IMR-90 (cell line): ENCODE measurements at regions not wholly inside any gene's neighbourhood (a gene's known extent, or its start where the extent isn't known, plus 50 kb on each side); places are given as distances from the start of the nearest gene placed in this dataset.

Source experiments
- ATAC-seq: fragments of 200-7000 bp; cut with Tn5 transposase; 2 replicates; pipeline ENCODE4 v1.9.1; 2020; ENCODE audit warnings: low read depth, mild to moderate bottlenecking, moderate library complexity
- BruUV-seq: library from RNA; stranded (reverse); fragments of 400-500 nt; replicated peaks from 2 replicates; lab custom pipeline; 2021; lab: Mats Ljungman, UMichigan
- CTCF ChIA-PET: fragments of 300-600 bp; formaldehyde crosslinking; extraction: SDS; loops from one replicate; lab custom pipeline; 2021; ENCODE audit warnings: antibody characterized with exemption; lab: Yijun Ruan, JAX
- POLR2A ChIA-PET: fragments of 300-600 bp; sonication (Branson Sonifier 250); formaldehyde crosslinking; loops from one replicate; lab custom pipeline; 2022; ENCODE audit warnings: antibody characterized with exemption; ENCODE audit not compliant: unreplicated experiment; lab: Charles Lee
- DNase-seq: peaks from one replicate; pipeline ENCODE4 v3.0.0; 2013
- H2AFZ ChIP-seq: replicated peaks from 2 replicates; pipeline ENCODE3; 2013; ENCODE audit warnings: low read length, mild to moderate bottlenecking; ENCODE audit not compliant: poor library complexity
- H2AK5ac ChIP-seq: 2 replicates; pipeline ENCODE4 v1.6.1; 2013; ENCODE audit warnings: low read depth, low read length, inconsistent platforms
- H2AK9ac ChIP-seq: replicated peaks from 2 replicates; pipeline ENCODE3; 2013; ENCODE audit warnings: mild to moderate bottlenecking, low read depth, low read length, moderate library complexity; ENCODE audit not compliant: poor library complexity
- H2BK120ac ChIP-seq: 2 replicates; pipeline ENCODE4 v1.6.1; 2013; ENCODE audit warnings: low read depth, low read length, inconsistent platforms
- H2BK15ac ChIP-seq: 3 replicates; pipeline ENCODE4 v1.6.1; 2013; ENCODE audit warnings: low read depth, low read length, inconsistent platforms
- H2BK20ac ChIP-seq: 2 replicates; pipeline ENCODE4 v1.6.1; 2013; ENCODE audit warnings: low read depth, mild to moderate bottlenecking, inconsistent platforms, low read length, moderate library complexity
- H2BK5ac ChIP-seq: 2 replicates; pipeline ENCODE4 v1.6.1; 2013; ENCODE audit warnings: mild to moderate bottlenecking, low read depth, low read length, inconsistent platforms; ENCODE audit not compliant: poor library complexity, severe bottlenecking
- H3K14ac ChIP-seq: replicated peaks from 2 replicates; pipeline ENCODE4 v1.6.1; 2013; ENCODE audit warnings: low read depth, low read length, inconsistent platforms
- H3K18ac ChIP-seq: 2 replicates; pipeline ENCODE4 v1.6.1; 2013; ENCODE audit warnings: low read depth, low read length, control low read depth
- H3K23ac ChIP-seq: 2 replicates; pipeline ENCODE4 v1.6.1; 2013; ENCODE audit warnings: low read depth, low read length, inconsistent platforms
- H3K27ac ChIP-seq: 2 replicates; pipeline ENCODE4 v1.5.1; 2013; ENCODE audit warnings: mild to moderate bottlenecking, control low read depth, low read length; ENCODE audit not compliant: insufficient read depth
- H3K27me3 ChIP-seq: 2 replicates; pipeline ENCODE4 v1.6.1; 2013; ENCODE audit warnings: low read length; ENCODE audit not compliant: control insufficient read depth, insufficient read depth
- H3K36me3 ChIP-seq: 2 replicates; pipeline ENCODE4 v1.6.1; 2013; ENCODE audit warnings: low read length, mixed read lengths; ENCODE audit not compliant: control insufficient read depth, insufficient read depth
- H3K4ac ChIP-seq: 2 replicates; pipeline ENCODE4 v1.6.1; 2013; ENCODE audit warnings: low read depth, low read length, inconsistent platforms
- H3K4me1 ChIP-seq: 2 replicates; pipeline ENCODE4 v1.6.1; 2013; ENCODE audit warnings: low read length, mixed read lengths; ENCODE audit not compliant: control insufficient read depth, insufficient read depth
- H3K4me2 ChIP-seq: 2 replicates; pipeline ENCODE4 v1.6.1; 2013; ENCODE audit warnings: low read depth, mild to moderate bottlenecking, control low read depth, low read length, moderate library complexity
- H3K4me3 ChIP-seq: 2 replicates; pipeline ENCODE4 v1.5.1; 2013; ENCODE audit warnings: low read depth, mild to moderate bottlenecking, control low read depth, low read length, moderate library complexity; ENCODE audit not compliant: insufficient read depth
- H3K56ac ChIP-seq: 2 replicates; pipeline ENCODE4 v1.6.1; 2013; ENCODE audit warnings: low read length, inconsistent platforms; ENCODE audit not compliant: insufficient read depth; ENCODE audit errors: extremely low read depth
- H3K79me1 ChIP-seq, 2 experiments: 2 replicates each; pipeline ENCODE4 v1.6.1; 2013; ENCODE audit warnings: low read length in 2 of 2, inconsistent platforms in 1 of 2, low read depth in 1 of 2
- H3K9ac ChIP-seq: 2 replicates; pipeline ENCODE4 v1.6.1; 2013; ENCODE audit warnings: low read depth, low read length, control low read depth
- H3K9me1 ChIP-seq: 2 replicates; pipeline ENCODE4 v1.6.1; 2013; ENCODE audit warnings: low read length, inconsistent platforms; ENCODE audit not compliant: insufficient read depth
- H3K9me3 ChIP-seq: 2 replicates; pipeline ENCODE4 v1.6.1; 2013; ENCODE audit warnings: low read length; ENCODE audit not compliant: control insufficient read depth, insufficient read depth
- H4K20me1 ChIP-seq: 2 replicates; pipeline ENCODE4 v1.6.1; 2013; ENCODE audit warnings: low read length, inconsistent platforms; ENCODE audit not compliant: insufficient read depth
- H4K5ac ChIP-seq: 2 replicates; pipeline ENCODE4 v1.6.1; 2013; ENCODE audit warnings: mild to moderate bottlenecking, low read depth, low read length, control low read depth
- H4K8ac ChIP-seq, 2 experiments: 2 replicates each; pipeline ENCODE4 v1.6.1; 2013; ENCODE audit warnings: low read depth in 2 of 2, low read length in 2 of 2, control low read depth in 1 of 2, inconsistent platforms in 1 of 2
- H4K91ac ChIP-seq: 2 replicates; pipeline ENCODE4 v1.6.1; 2013; ENCODE audit warnings: low read depth, low read length, inconsistent platforms; ENCODE audit not compliant: insufficient read depth
- BHLHE40 ChIP-seq: fragments of 150-350 bp; IDR thresholded peaks from 2 replicates; pipeline ENCODE4 v1.6.1; 2016; ENCODE audit warnings: mild to moderate bottlenecking, low read depth, low read length
- CEBPB ChIP-seq: IDR thresholded peaks from 2 replicates; pipeline ENCODE4 v1.6.1; 2012; ENCODE audit warnings: low read depth, low read length, improper control_type of control experiment
- CHD1 ChIP-seq: IDR thresholded peaks from 2 replicates; pipeline ENCODE4 v1.6.1; 2012; ENCODE audit warnings: low read depth, low read length, improper control_type of control experiment
- CTCF ChIP-seq: conservative IDR thresholded peaks from 2 replicates; pipeline ENCODE4 v1.5.1; 2012; ENCODE audit warnings: mild to moderate bottlenecking, low read depth, low read length, improper control_type of control experiment
- ELK1 ChIP-seq: fragments of 150-350 bp; IDR thresholded peaks from 2 replicates; pipeline ENCODE4 v1.6.1; 2016; ENCODE audit warnings: low read depth, mild to moderate bottlenecking, low read length, moderate library complexity, borderline replicate concordance
- FOS ChIP-seq: fragments of 150-350 bp; IDR thresholded peaks from 2 replicates; pipeline ENCODE4 v1.6.1; 2016; ENCODE audit warnings: low read depth, low read length
- MAFK ChIP-seq: IDR thresholded peaks from 2 replicates; pipeline ENCODE4 v1.6.1; 2012; ENCODE audit warnings: low read depth, low read length, improper control_type of control experiment
- MAZ ChIP-seq: IDR thresholded peaks from 2 replicates; pipeline ENCODE4 v1.6.1; 2012; ENCODE audit warnings: low read depth, mild to moderate bottlenecking, low read length, improper control_type of control experiment, moderate library complexity, borderline replicate concordance
- MXI1 ChIP-seq: IDR thresholded peaks from 2 replicates; pipeline ENCODE4 v1.6.1; 2012; ENCODE audit warnings: low read depth, mild to moderate bottlenecking, low read length, moderate library complexity, borderline replicate concordance
- NFE2L2 ChIP-seq: fragments of 150-350 bp; IDR thresholded peaks from 2 replicates; pipeline ENCODE4 v1.6.1; 2016; ENCODE audit warnings: low read depth, mild to moderate bottlenecking, low read length
- POLR2A ChIP-seq: IDR thresholded peaks from 2 replicates; pipeline ENCODE4 v1.6.1; 2012; ENCODE audit warnings: mild to moderate bottlenecking, low read depth, low read length
- RAD21 ChIP-seq: IDR thresholded peaks from 2 replicates; pipeline ENCODE4 v1.6.1; 2012; ENCODE audit warnings: low read length, improper control_type of control experiment
- RCOR1 ChIP-seq: IDR thresholded peaks from 2 replicates; pipeline ENCODE4 v1.6.1; 2012; ENCODE audit warnings: mild to moderate bottlenecking, low read length, improper control_type of control experiment; ENCODE audit not compliant: insufficient replicate concordance
- RFX5 ChIP-seq: IDR thresholded peaks from 2 replicates; pipeline ENCODE4 v1.8.0; 2012; ENCODE audit warnings: low read depth, mild to moderate bottlenecking, low read length, moderate library complexity
- SMC3 ChIP-seq: fragments of 150-350 bp; IDR thresholded peaks from 2 replicates; pipeline ENCODE4 v1.6.1; 2016; ENCODE audit warnings: low read depth, mild to moderate bottlenecking, antibody characterized with exemption, low read length, moderate library complexity
- USF2 ChIP-seq: fragments of 150-350 bp; IDR thresholded peaks from 2 replicates; pipeline ENCODE4 v1.6.1; 2017; ENCODE audit warnings: mild to moderate bottlenecking, antibody characterized with exemption, low read length, low read depth
- WGBS, 2 experiments: methylation state at CpG; one replicate each; pipeline versions ENCODE4 v1.1.5 to v1.1.7; 2013; ENCODE audit warnings: missing lambda C conversion rate in 2 of 2; ENCODE audit not compliant: insufficient read length in 1 of 2; ENCODE audit errors: extremely low coverage in 2 of 2; 5-methylcytosine and 5-hydroxymethylcytosine counted together
- dilution Hi-C: fragments of 300-500 bp; cut with HindIII; formaldehyde crosslinking; loops from one replicate; pipeline ENCODE4 v1.14.3; 2018; ENCODE audit warnings: low sequenced_read_pairs; ENCODE audit not compliant: unreplicated experiment
- in situ Hi-C: fragments of 300-500 bp; cut with MboI; formaldehyde crosslinking; loops from 3 replicates; pipeline ENCODE4 v1.14.3; 2019; ENCODE audit warnings: low sequenced_read_pairs, inconsistent platforms, mixed read lengths
- intact Hi-C: fragments of 100-400 bp; cut with micrococcal nuclease; formaldehyde crosslinking; loops from 2 replicates; pipeline ENCODE4 v1.10.0; 2022

- no peak overlapping the region for H2AFZ ChIP-seq
- no peak overlapping the region for H2AK9ac ChIP-seq
- H3K9me1 ChIP-seq: no peaks in the 10 kb centered on the region
- H4K20me1 ChIP-seq: no peaks in the 10 kb centered on the region
- H3K23ac ChIP-seq: no peak overlapping the region
- ChIA-PET CTCF (no interaction called here), POLR2A (no interaction called here)
- H3K9me3 ChIP-seq: peaks cover 9% of the 10 kb centered on the region; the same call in 1 of the 2 replicates
- H4K8ac ChIP-seq: no peak overlapping the region
- H4K5ac ChIP-seq: no peak overlapping the region
- WGBS, 2 experiments: no CpG with 5 or more reads among the region's 8 CpGs
- no peak overlapping the region for H2AK5ac ChIP-seq
- ATAC-seq: no peak
- TF ChIP-seq CEBPB (no peak), MAZ (no peak), CHD1 (no peak), RCOR1 (no peak), RAD21 (no peak), MXI1 (no peak), FOS (no peak), POLR2A (no peak), NFE2L2 (no peak), ELK1 (no peak), BHLHE40 (no peak), MAFK (no peak), USF2 (no peak), CTCF (no peak), RFX5 (no peak), SMC3 (no peak)
- H3K4ac ChIP-seq: no peak overlapping the region
- H3K56ac ChIP-seq: no peak overlapping the region
- no peak for DNase-seq
- in situ Hi-C loops (no loop called here), intact Hi-C loops (no loop called here), dilution Hi-C loops (no loop called here)
- H3K4me2 ChIP-seq: no peak overlapping the region
- H3K14ac ChIP-seq: no peak overlapping the region
- H3K18ac ChIP-seq: no peak overlapping the region
- H3K4me3 ChIP-seq: no peak overlapping the region
- no peak overlapping the region for H2BK5ac ChIP-seq
- no peaks in the 10 kb centered on the region for H3K4me1 ChIP-seq
- H4K91ac ChIP-seq: no peak overlapping the region
- no peaks in the 10 kb centered on the region for H3K79me1 ChIP-seq
- no peak overlapping the region for H2BK15ac ChIP-seq
- no peak overlapping the region for H3K27ac ChIP-seq
- no peak overlapping the region for H2BK120ac ChIP-seq
- no TSS peak for BruUV-seq
- no peaks in the 10 kb centered on the region for H3K27me3 ChIP-seq
- no peak overlapping the region for H3K9ac ChIP-seq
- no peaks in the 10 kb centered on the region for H3K36me3 ChIP-seq
- H2BK20ac ChIP-seq: no peak overlapping the region
Observed at GRCh38 chr18:70732188-70732587, 443.3 kb downstream of the SOCS6 start.
